Neural crest cell (in vitro differentiated cells): ENCODE measurements at regions not wholly inside any gene's neighbourhood (a gene's known extent, or its start where the extent isn't known, plus 50 kb on each side); places are given as distances from the start of the nearest gene placed in this dataset.

Experiments
- DNase-seq: peaks from one replicate; pipeline ENCODE4 v3.0.0; 2021; ENCODE audit warnings: low read depth, mixed read lengths, low spot score
- H3K27ac Mint-ChIP-seq: one replicate; pipeline ENCODE4 v1.8.0; 2021; ENCODE audit warnings: mild to moderate bottlenecking, mixed read lengths; ENCODE audit not compliant: unreplicated experiment
- H3K27me3 Mint-ChIP-seq: 2 replicates; pipeline ENCODE4 v1.8.0; 2021; ENCODE audit warnings: low read depth, mild to moderate bottlenecking, mixed read lengths
- H3K36me3 Mint-ChIP-seq: 2 replicates; pipeline ENCODE4 v1.8.0; 2021; ENCODE audit warnings: low read depth, mild to moderate bottlenecking, mixed read lengths
- H3K4me1 Mint-ChIP-seq: 2 replicates; pipeline ENCODE4 v1.8.0; 2021; ENCODE audit warnings: mixed read lengths
- H3K4me3 Mint-ChIP-seq: one replicate; pipeline ENCODE4 v1.8.0; 2021; ENCODE audit warnings: mild to moderate bottlenecking, mixed read lengths
- H3K9me3 Mint-ChIP-seq: 2 replicates; pipeline ENCODE4 v1.8.0; 2021; ENCODE audit warnings: mixed read lengths
- TF ChIP-seq, protein P1 (sequence below): fragments of 200-600 bp; sonication (generic); conservative IDR thresholded peaks from 2 replicates; pipeline ENCODE4 v1.5.0; 2021; ENCODE audit warnings: antibody characterized with exemption, mild to moderate bottlenecking

DNA sequence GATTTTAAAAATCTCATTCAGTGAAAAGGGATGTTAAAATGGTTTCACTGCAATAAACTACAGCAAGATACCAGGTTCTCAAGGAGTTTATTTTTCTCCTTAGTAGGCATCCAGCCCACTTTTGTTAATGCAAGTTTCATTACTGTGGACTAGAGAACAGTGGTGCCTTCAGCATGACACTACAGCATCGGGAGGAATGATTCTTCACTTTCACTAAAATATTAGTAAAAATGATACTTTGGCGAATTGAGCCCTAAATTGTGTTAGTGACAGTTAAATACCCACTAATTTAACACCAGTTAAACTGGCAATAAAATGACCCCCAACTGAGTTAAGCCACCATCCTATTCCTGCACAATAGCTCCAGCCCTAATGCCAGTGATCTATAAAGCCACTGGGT lies 152.2 kb upstream of the MPDZ start:
- Mint-ChIP-seq H3K9me3 (peaks cover 2% of the 10 kb centered on the region), H3K36me3 (no peaks in the 10 kb centered on the region)

DNA sequence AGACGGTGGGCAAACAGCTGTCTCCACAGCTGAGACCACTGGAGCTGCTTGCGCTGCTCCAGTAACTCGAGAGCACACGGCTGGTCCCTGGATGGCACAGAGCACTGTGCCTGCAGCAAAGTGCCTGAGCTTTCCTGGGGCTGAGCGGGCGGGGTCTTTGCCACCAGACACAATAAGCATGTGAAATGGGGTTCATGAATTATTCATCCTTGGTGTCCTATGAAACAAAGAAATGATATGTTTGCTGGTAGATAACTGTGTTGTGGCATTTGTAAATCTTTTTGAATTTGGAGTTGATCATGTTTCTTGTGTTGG lies 151.7 kb upstream of the MPDZ start:
- H3K36me3 Mint-ChIP-seq, result no peaks in the 10 kb centered on the region
- TF ChIP-seq, protein P1, sequence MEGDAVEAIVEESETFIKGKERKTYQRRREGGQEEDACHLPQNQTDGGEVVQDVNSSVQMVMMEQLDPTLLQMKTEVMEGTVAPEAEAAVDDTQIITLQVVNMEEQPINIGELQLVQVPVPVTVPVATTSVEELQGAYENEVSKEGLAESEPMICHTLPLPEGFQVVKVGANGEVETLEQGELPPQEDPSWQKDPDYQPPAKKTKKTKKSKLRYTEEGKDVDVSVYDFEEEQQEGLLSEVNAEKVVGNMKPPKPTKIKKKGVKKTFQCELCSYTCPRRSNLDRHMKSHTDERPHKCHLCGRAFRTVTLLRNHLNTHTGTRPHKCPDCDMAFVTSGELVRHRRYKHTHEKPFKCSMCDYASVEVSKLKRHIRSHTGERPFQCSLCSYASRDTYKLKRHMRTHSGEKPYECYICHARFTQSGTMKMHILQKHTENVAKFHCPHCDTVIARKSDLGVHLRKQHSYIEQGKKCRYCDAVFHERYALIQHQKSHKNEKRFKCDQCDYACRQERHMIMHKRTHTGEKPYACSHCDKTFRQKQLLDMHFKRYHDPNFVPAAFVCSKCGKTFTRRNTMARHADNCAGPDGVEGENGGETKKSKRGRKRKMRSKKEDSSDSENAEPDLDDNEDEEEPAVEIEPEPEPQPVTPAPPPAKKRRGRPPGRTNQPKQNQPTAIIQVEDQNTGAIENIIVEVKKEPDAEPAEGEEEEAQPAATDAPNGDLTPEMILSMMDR, result no peak
- no peak overlapping the region for H3K4me3 Mint-ChIP-seq
- DNase-seq, result no peak
- H3K9me3 Mint-ChIP-seq, result no peaks in the 10 kb centered on the region
- H3K4me1 Mint-ChIP-seq, result peaks cover 21% of the 10 kb centered on the region
- no peak overlapping the region for H3K27ac Mint-ChIP-seq
- H3K27me3 Mint-ChIP-seq, result no peaks in the 10 kb centered on the region

More for the DNA sequence above, 152.2 kb upstream of the MPDZ start:
- Mint-ChIP-seq H3K27me3 (no peaks in the 10 kb centered on the region), H3K4me3 (no peak overlapping the region), H3K27ac (no peak overlapping the region), H3K4me1 (peaks cover 21% of the 10 kb centered on the region)
- DNase-seq, result no peak
- TF ChIP-seq, protein P1, result no peak

DNA sequence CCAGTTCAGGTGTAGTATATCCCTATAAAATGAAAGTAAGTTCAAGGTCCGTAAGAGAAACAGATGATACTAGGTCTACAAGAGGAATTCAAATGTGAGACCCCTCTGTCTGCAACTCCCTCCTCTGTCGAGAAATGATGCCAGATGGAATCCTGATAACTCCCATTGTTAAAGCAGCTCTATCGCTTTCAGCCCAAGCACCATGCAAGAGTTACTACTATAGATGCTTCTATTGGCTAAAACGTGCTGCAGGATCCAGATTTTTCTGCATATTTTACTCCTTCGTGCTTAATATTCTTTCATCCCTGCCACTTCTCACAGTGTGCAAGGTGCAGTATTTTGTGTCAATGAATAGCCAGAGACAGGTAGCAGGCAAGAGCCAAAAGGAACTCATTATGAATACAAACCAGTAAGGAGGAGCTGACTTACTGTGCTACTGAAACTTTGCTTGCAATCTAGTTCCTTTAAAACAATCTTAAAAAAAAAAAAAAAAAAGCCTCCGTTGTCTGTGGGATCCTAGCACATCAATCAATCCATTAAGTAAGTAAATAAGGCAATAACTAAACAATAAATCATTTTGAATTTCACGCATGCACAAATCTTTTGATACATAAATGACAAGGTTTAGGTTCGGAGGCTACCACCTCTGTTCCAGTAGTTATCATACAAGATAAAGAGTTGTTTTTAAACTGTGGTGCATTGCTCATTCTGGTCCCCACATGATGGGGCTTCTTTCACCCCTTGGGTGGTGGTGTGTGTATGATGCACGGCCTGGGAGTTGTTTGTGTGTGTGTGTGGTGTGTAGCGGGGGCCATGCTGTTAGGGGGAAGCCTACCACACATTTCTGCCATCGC lies 151.1 kb upstream of the MPDZ start:
- no peaks in the 10 kb centered on the region for H3K36me3 Mint-ChIP-seq
- H3K27ac Mint-ChIP-seq, result no peak overlapping the region
- no peaks in the 10 kb centered on the region for H3K9me3 Mint-ChIP-seq
- no peaks in the 10 kb centered on the region for H3K27me3 Mint-ChIP-seq
- H3K4me1 Mint-ChIP-seq, result peaks cover 21% of the 10 kb centered on the region
- TF ChIP-seq, protein P1, result no peak
- no peak for DNase-seq
- H3K4me3 Mint-ChIP-seq, result no peak overlapping the region

DNA sequence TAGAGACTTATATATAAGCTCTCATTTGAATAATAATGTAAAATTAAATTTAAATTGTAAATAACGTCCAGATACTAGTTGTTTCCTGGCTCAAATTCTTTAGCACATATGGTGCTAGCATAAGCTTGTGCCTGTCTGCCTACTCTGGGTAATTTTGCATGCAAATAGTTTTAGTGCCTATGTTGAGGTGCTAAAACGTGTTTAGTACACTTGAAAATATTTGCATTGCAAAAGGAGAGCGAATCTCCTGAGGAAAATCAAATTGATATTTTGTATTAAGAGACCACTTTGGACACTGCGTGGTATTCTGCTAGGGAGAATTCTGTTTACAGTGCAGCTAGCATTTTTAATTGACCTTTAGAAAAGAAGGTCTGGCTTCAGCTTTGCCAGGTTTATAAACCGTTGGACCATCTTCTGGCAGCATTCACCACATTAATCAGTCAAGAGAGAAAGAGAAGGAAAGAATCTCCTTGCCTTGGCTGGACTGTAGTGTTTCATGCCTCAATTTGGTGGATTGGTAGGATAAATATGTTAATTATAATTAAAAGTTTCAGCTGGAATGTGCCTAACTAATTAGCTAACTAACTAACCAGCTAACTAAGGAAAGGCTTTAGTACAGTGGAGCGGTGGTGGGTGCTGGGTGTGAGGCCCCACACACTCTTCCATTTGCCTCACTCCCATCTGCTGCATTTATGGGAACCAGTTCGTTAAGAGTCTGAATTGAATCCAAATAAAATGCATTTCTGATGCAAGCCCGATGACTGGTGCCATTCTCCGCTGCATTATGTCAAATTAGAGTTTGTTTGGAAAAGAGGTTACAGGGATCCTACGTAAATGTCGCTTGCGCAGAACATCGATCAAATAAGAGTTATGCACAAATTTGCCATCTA lies 150.1 kb upstream of the MPDZ start:
- Mint-ChIP-seq H3K36me3 (no peaks in the 10 kb centered on the region), H3K27ac (no peak overlapping the region), H3K27me3 (no peaks in the 10 kb centered on the region), H3K4me1 (peaks cover 21% of the 10 kb centered on the region), H3K9me3 (no peaks in the 10 kb centered on the region), H3K4me3 (no peak overlapping the region)
- TF ChIP-seq, protein P1, result no peak
- DNase-seq, result no peak

DNA sequence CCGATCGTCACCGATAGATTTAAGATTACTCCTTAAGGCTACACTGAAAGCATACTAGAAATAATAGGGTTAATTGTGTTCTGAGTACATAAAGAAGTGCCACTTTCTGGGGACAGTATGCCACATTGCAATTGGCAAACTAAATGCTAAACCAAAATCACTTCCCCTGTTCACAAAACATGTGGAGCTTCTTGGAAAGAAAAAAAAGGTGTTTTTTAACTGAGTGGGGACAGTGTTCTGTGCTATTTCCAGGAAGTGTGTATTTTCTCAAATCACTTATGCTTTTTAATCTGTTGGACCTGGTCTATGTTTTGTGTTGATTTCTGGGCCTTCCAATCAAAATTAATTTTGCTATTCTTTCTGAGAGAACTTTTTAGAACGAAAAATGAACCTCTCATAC lies 149.3 kb upstream of the MPDZ start:
- H3K4me3 Mint-ChIP-seq, result no peak overlapping the region
- no peak for DNase-seq
- H3K36me3 Mint-ChIP-seq, result no peaks in the 10 kb centered on the region
- H3K27ac Mint-ChIP-seq, result no peak overlapping the region
- H3K9me3 Mint-ChIP-seq, result no peaks in the 10 kb centered on the region
- TF ChIP-seq, protein P1, result no peak
- H3K4me1 Mint-ChIP-seq, result peaks cover 21% of the 10 kb centered on the region
- H3K27me3 Mint-ChIP-seq, result no peaks in the 10 kb centered on the region
